Smooth muscle cell (in vitro differentiated cells): ENCODE measurements at regions not wholly inside any gene's neighbourhood (a gene's known extent, or its start where the extent isn't known, plus 50 kb on each side); places are given as distances from the start of the nearest gene placed in this dataset.

Experiments used
- DNase-seq: peaks from one replicate; lab custom pipeline; 2025; ENCODE audit not compliant: unreplicated experiment; lab: John Stamatoyannopoulos, UW
- H2AFZ ChIP-seq: fragments of 200-600 bp; sonication (generic); 2 replicates; pipeline ENCODE4 v1.6.0; 2016; ENCODE audit warnings: antibody characterized with exemption, low read depth, mild to moderate bottlenecking
- H3F3A ChIP-seq: fragments of 200-600 bp; sonication (generic); 2 replicates; pipeline ENCODE4 v1.6.0; 2017; ENCODE audit warnings: antibody characterized with exemption, low read depth
- H3K27ac ChIP-seq: fragments of 200-600 bp; sonication (generic); 2 replicates; pipeline ENCODE4 v1.5.1; 2016; ENCODE audit warnings: low read depth, mild to moderate bottlenecking
- H3K27me3 ChIP-seq: fragments of 200-600 bp; sonication (generic); 2 replicates; pipeline ENCODE4 v1.6.1; 2016; ENCODE audit warnings: low read depth, mild to moderate bottlenecking
- H3K36me3 ChIP-seq: fragments of 200-600 bp; sonication (generic); 2 replicates; pipeline ENCODE4 v1.5.1; 2016; ENCODE audit warnings: low read depth
- H3K4me1 ChIP-seq: fragments of 200-600 bp; sonication (generic); 2 replicates; pipeline ENCODE4 v1.5.1; 2016; ENCODE audit warnings: low read depth
- H3K4me2 ChIP-seq: fragments of 200-600 bp; sonication (generic); 2 replicates; pipeline ENCODE4 v1.6.0; 2016; ENCODE audit warnings: mild to moderate bottlenecking
- H3K4me3 ChIP-seq: fragments of 200-600 bp; sonication (generic); 2 replicates; pipeline ENCODE4 v1.5.1; 2016; ENCODE audit warnings: mild to moderate bottlenecking
- H3K79me2 ChIP-seq: fragments of 200-600 bp; sonication (generic); 2 replicates; pipeline ENCODE4 v1.6.0; 2016; ENCODE audit warnings: low read depth, mild to moderate bottlenecking
- H3K9ac ChIP-seq: fragments of 200-600 bp; sonication (generic); 2 replicates; pipeline ENCODE4 v1.6.0; 2016; ENCODE audit warnings: low read depth
- H3K9me3 ChIP-seq: fragments of 200-600 bp; sonication (generic); replicated peaks from 2 replicates; pipeline ENCODE4 v1.5.1; 2016; ENCODE audit warnings: low read depth
- H4K20me1 ChIP-seq: fragments of 200-600 bp; sonication (generic); 2 replicates; pipeline ENCODE4 v1.6.0; 2016; ENCODE audit warnings: low read depth
- WGBS: methylation state at CpG from one replicate; pipeline ENCODE4 v1.1.7; 2016; ENCODE audit warnings: low lambda C conversion rate; 5-methylcytosine and 5-hydroxymethylcytosine counted together
- TF ChIP-seq, protein P1 (sequence below): fragments of 200-600 bp; sonication (generic); IDR thresholded peaks from 2 replicates; pipeline ENCODE4 v1.5.1; 2017; ENCODE audit warnings: borderline replicate concordance, mild to moderate bottlenecking, antibody characterized with exemption; ENCODE audit not compliant: insufficient read depth, poor library complexity, severe bottlenecking

- Histone ChIP-seq H3K9ac (no peak overlapping the region), H2AFZ (peak overlapping the region; percentile 3), H3K4me3 (no peak overlapping the region), H3K79me2 (no peaks in the 10 kb centered on the region), H3F3A (no peaks in the 10 kb centered on the region), H3K27me3 (no peaks in the 10 kb centered on the region), H3K4me2 (no peak overlapping the region), H3K27ac (no peak overlapping the region), H3K4me1 (no peaks in the 10 kb centered on the region), H3K9me3 (no peaks in the 10 kb centered on the region), H4K20me1 (no peaks in the 10 kb centered on the region), H3K36me3 (no peaks in the 10 kb centered on the region)
- 21% methylated on average over 3 of the region's 3 CpGs for WGBS
- no peak for DNase-seq
- TF ChIP-seq, protein P1, sequence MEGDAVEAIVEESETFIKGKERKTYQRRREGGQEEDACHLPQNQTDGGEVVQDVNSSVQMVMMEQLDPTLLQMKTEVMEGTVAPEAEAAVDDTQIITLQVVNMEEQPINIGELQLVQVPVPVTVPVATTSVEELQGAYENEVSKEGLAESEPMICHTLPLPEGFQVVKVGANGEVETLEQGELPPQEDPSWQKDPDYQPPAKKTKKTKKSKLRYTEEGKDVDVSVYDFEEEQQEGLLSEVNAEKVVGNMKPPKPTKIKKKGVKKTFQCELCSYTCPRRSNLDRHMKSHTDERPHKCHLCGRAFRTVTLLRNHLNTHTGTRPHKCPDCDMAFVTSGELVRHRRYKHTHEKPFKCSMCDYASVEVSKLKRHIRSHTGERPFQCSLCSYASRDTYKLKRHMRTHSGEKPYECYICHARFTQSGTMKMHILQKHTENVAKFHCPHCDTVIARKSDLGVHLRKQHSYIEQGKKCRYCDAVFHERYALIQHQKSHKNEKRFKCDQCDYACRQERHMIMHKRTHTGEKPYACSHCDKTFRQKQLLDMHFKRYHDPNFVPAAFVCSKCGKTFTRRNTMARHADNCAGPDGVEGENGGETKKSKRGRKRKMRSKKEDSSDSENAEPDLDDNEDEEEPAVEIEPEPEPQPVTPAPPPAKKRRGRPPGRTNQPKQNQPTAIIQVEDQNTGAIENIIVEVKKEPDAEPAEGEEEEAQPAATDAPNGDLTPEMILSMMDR: peak; percentile 62
Observed at GRCh38 chr3:104102386-104102785, 1264.3 kb upstream of the ALCAM start.

- H3K27me3 ChIP-seq: no peaks in the 10 kb centered on the region
- 68% methylated on average over 3 of the region's 3 CpGs for WGBS
- no peak overlapping the region for H2AFZ ChIP-seq
- no peak overlapping the region for H3K4me3 ChIP-seq
- TF ChIP-seq, protein P1: no peak
- H3K4me1 ChIP-seq: no peaks in the 10 kb centered on the region
- no peaks in the 10 kb centered on the region for H3F3A ChIP-seq
- no peaks in the 10 kb centered on the region for H3K79me2 ChIP-seq
- no peaks in the 10 kb centered on the region for H4K20me1 ChIP-seq
- H3K27ac ChIP-seq: no peak overlapping the region
- DNase-seq: no peak
- H3K9ac ChIP-seq: no peak overlapping the region
- H3K4me2 ChIP-seq: no peak overlapping the region
- no peaks in the 10 kb centered on the region for H3K36me3 ChIP-seq
- H3K9me3 ChIP-seq: no peaks in the 10 kb centered on the region
Observed at GRCh38 chr3:104106276-104106675, 1260.4 kb upstream of the ALCAM start.

DNA sequence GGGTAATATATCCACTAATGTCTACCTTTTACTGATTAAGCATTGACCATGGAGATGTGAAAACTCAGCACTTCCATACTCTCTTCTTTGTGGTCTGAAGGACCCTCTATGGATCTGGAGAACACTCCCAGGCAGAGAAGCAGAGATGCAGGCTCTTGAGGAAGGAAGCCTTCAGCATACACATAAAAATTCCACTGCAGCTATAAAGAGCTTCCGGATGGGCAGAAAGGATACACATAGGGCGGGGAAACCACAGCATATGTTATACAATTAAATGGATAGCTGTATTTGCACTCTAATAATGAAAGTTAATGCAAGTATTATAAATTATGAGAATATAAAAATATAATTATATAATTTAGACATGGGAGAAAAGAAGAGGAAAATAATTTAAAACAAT, 1258.2 kb upstream of the ALCAM start:
- Histone ChIP-seq H3K36me3 (no peaks in the 10 kb centered on the region), H3K9me3 (no peaks in the 10 kb centered on the region), H3K27me3 (no peaks in the 10 kb centered on the region), H3K27ac (no peak overlapping the region), H2AFZ (peak overlapping the region; percentile 77), H3K4me3 (no peak overlapping the region), H3K79me2 (no peaks in the 10 kb centered on the region), H3F3A (no peaks in the 10 kb centered on the region), H3K4me1 (no peaks in the 10 kb centered on the region), H4K20me1 (no peaks in the 10 kb centered on the region), H3K9ac (no peak overlapping the region), H3K4me2 (no peak overlapping the region)
- WGBS: 22% methylated on average over 2 of the region's 2 CpGs
- TF ChIP-seq, protein P1: no peak
- no peak for DNase-seq

DNA sequence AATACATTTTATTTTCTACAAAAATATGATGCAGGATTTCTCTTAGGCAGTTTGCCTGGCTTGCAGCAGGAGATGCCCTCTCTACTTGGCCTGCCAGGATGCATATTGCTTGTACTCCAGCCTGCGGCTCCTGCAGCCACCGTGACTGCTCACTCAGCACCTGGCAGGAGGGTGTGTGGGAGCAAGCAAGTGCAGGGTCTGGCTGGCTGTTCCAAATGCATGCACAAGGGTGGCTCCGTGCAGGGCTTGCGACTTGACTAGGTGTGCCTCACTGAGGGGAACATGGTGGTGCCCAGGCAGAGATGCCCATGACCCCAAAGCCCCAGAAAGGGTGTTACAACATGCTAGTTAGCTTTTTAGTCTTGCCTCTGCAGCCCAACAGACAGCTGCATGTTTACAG, 1240.2 kb upstream of the ALCAM start:
- H2AFZ ChIP-seq: no peak overlapping the region
- no peaks in the 10 kb centered on the region for H3F3A ChIP-seq
- TF ChIP-seq, protein P1: no peak
- no peaks in the 10 kb centered on the region for H3K27me3 ChIP-seq
- no peaks in the 10 kb centered on the region for H3K79me2 ChIP-seq
- no peaks in the 10 kb centered on the region for H4K20me1 ChIP-seq
- no peak overlapping the region for H3K27ac ChIP-seq
- DNase-seq: no peak
- no peaks in the 10 kb centered on the region for H3K4me1 ChIP-seq
- H3K9me3 ChIP-seq: no peaks in the 10 kb centered on the region
- 88% methylated on average over 4 of the region's 4 CpGs for WGBS
- no peak overlapping the region for H3K9ac ChIP-seq
- H3K4me3 ChIP-seq: no peak overlapping the region
- no peaks in the 10 kb centered on the region for H3K36me3 ChIP-seq
- no peak overlapping the region for H3K4me2 ChIP-seq
